HUES6 (cell line): ENCODE measurements at regions not wholly inside any gene's neighbourhood (a gene's known extent, or its start where the extent isn't known, plus 50 kb on each side); places are given as distances from the start of the nearest gene placed in this dataset.

Experiments
- H3K27ac ChIP-seq: 2 replicates; pipeline ENCODE4 v1.7.0; 2013; ENCODE audit warnings: low read depth, mild to moderate bottlenecking, low read length, inconsistent platforms
- H3K27me3 ChIP-seq: 2 replicates; pipeline ENCODE4 v1.6.1; 2013; ENCODE audit warnings: low read length; ENCODE audit not compliant: control insufficient read depth, insufficient read depth
- H3K36me3 ChIP-seq: 2 replicates; pipeline ENCODE4 v1.6.1; 2013; ENCODE audit warnings: low read length; ENCODE audit not compliant: control insufficient read depth, insufficient read depth
- H3K4me1 ChIP-seq: 2 replicates; pipeline ENCODE4 v1.6.1; 2013; ENCODE audit warnings: low read length; ENCODE audit not compliant: control insufficient read depth, insufficient read depth
- H3K4me3 ChIP-seq: 2 replicates; pipeline ENCODE4 v1.5.1; 2013; ENCODE audit warnings: low read depth, low read length
- H3K9ac ChIP-seq: one replicate; pipeline ENCODE4 v1.6.1; 2013; ENCODE audit warnings: mild to moderate bottlenecking, low read length
- H3K9me3 ChIP-seq: 2 replicates; pipeline ENCODE4 v1.6.1; 2013; ENCODE audit warnings: low read depth, low read length; ENCODE audit not compliant: control insufficient read depth, insufficient read depth

DNA sequence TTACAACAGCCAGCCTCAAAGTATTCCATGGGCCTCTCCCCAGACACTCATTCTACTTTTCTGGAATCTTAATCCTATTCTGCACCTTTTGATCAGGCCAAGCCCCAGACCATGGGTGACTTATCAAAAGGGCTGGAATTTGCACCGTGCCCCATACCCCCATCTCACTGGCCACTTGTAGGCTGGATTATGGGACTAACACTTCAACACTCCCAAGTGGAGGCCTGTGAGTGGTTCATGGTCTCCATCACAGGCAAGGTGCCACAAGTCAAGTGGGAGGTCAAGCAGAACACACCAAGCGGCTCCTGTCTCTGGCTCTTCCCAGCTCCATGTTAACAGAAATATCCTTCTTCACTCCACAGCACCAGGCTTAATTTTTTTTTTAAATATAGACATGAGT, 212.3 kb upstream of the HEY2 start:
- Histone ChIP-seq H3K27me3 (no peaks in the 10 kb centered on the region), H3K9ac (no peak overlapping the region), H3K9me3 (peaks cover under 1% of the 10 kb centered on the region; the same call in 1 of the 2 replicates), H3K27ac (no peak overlapping the region), H3K4me3 (no peak overlapping the region), H3K4me1 (peaks cover 31% of the 10 kb centered on the region), H3K36me3 (no peaks in the 10 kb centered on the region)

DNA sequence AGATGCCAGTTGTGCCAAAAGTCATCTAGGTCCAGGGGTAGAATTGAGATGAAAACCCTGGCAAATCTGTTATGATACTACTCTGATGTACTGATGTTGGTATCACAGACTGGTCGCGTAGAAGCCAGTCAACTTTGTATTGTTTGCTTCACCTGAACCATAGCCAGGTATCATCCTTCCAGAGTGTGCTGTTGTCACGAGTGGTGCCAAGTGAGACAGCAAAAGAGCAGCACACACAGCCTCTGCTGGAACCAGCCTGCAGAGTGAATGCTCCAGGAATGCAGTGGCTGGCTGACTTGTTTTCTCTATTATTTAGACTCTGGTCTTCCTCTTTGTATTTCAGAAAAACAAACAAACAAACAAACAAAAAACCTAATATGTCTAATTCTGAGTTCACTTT, 209.5 kb upstream of the HEY2 start:
- Histone ChIP-seq H3K9me3 (peaks cover 4% of the 10 kb centered on the region; the same call in 1 of the 2 replicates), H3K4me1 (peaks cover 12% of the 10 kb centered on the region), H3K36me3 (no peaks in the 10 kb centered on the region), H3K27me3 (no peaks in the 10 kb centered on the region), H3K9ac (no peak overlapping the region), H3K4me3 (no peak overlapping the region), H3K27ac (no peak overlapping the region)

DNA sequence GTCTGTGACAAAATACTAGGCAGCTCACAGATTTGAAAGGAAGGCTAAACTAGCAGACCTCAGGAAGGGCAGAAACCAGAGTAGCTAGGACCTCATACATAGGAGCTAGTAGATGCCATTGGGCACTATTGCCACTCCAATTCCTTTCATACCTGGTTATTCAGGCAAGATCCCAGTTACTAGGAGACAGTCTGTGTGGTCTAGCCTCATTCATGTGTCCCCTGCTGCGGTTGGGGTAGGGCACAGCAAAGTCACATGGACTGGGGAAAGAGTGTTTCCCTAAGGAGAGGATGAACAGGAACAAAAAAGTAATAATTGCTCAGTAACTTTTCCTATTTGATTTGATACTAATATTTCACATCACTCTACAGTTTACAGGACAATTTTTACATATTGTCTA, 204.6 kb upstream of the HEY2 start:
- H3K4me1 ChIP-seq, result peaks cover 14% of the 10 kb centered on the region
- H3K36me3 ChIP-seq, result no peaks in the 10 kb centered on the region
- no peak overlapping the region for H3K9ac ChIP-seq
- H3K4me3 ChIP-seq, result no peak overlapping the region
- no peaks in the 10 kb centered on the region for H3K27me3 ChIP-seq
- peaks cover 4% of the 10 kb centered on the region; the same call in 1 of the 2 replicates for H3K9me3 ChIP-seq
- H3K27ac ChIP-seq, result no peak overlapping the region

DNA sequence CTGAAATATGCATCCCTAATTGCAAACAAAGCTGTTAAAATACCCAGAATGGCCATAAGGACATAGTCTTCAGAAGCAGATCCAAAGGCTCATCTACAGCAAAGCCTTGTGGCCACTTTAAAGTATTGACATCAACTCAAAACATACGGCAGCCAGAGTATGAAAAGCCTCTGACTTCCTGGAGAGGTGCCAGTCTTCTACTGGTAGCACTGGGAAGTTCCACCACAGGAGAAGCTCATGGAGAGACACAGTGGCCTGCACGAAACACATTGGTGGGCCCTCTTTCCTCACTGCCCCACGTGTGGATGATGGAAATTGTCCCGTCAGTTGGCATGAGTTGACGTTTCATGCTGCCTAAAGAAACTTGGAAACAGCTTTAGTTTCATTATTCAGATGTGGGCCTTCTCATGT, 202.6 kb upstream of the HEY2 start:
- no peak overlapping the region for H3K27ac ChIP-seq
- H3K9ac ChIP-seq, result no peak overlapping the region
- no peak overlapping the region for H3K4me3 ChIP-seq
- H3K4me1 ChIP-seq, result peaks cover 20% of the 10 kb centered on the region
- H3K9me3 ChIP-seq, result peaks cover 4% of the 10 kb centered on the region; the same call in 1 of the 2 replicates
- no peaks in the 10 kb centered on the region for H3K36me3 ChIP-seq
- no peaks in the 10 kb centered on the region for H3K27me3 ChIP-seq

DNA sequence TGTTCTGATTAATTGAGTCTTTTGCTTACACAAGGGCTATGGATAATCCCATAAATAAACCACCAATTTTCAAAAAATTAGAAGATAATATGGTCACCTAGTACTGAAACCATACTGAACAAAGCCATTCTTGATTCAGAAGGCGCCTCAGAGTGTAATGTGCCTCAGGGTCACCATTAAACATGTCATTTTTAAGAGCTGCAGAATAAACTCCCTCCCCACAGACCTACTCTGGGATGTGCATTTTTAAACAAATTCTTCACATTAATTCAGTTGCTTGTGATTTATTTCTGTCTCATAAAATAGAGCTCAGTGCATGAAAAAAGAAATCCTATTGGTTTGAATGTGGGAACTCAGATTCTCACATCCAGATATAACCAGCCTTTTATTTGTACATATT, 202.1 kb upstream of the HEY2 start:
- peaks cover 20% of the 10 kb centered on the region for H3K4me1 ChIP-seq
- H3K9ac ChIP-seq, result no peak overlapping the region
- H3K9me3 ChIP-seq, result peaks cover under 1% of the 10 kb centered on the region; the same call in 1 of the 2 replicates
- H3K4me3 ChIP-seq, result no peak overlapping the region
- no peaks in the 10 kb centered on the region for H3K36me3 ChIP-seq
- no peak overlapping the region for H3K27ac ChIP-seq
- no peaks in the 10 kb centered on the region for H3K27me3 ChIP-seq

DNA sequence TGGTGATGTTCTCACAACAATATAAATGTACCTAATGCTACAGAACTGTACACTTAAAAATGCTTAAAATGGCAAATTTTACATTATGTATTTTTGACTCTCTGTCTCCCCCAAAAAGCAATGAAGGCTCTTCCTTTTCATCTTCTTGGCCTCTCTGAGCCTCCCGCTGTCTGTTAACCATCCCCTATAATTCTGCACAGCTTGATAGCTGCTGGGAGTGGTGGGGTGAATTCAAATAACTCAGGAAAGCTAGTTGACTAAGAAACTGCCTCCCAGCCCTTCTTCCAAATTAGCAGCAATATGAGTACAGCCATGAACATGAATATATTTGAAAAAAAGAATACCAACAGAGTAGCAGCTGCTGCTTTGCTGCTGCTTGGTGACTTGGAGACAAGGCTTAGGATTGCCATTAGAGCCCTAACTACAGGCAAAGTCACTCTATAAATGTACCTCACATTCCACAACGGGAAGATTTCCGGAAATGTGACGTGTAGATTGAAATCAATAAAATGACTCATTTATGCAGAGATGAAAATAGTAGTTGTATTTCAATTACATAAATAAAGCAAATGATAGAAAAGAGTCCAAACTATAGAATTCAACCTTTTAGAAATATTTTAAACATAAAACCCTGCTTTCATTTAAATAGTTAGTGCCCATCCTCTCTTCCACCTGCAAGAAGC, 200.1 kb upstream of the HEY2 start:
- no peak overlapping the region for H3K27ac ChIP-seq
- H3K4me3 ChIP-seq, result no peak overlapping the region
- H3K4me1 ChIP-seq, result peaks cover 20% of the 10 kb centered on the region
- H3K36me3 ChIP-seq, result no peaks in the 10 kb centered on the region
- no peaks in the 10 kb centered on the region for H3K9me3 ChIP-seq
- H3K9ac ChIP-seq, result no peak overlapping the region
- no peaks in the 10 kb centered on the region for H3K27me3 ChIP-seq

DNA sequence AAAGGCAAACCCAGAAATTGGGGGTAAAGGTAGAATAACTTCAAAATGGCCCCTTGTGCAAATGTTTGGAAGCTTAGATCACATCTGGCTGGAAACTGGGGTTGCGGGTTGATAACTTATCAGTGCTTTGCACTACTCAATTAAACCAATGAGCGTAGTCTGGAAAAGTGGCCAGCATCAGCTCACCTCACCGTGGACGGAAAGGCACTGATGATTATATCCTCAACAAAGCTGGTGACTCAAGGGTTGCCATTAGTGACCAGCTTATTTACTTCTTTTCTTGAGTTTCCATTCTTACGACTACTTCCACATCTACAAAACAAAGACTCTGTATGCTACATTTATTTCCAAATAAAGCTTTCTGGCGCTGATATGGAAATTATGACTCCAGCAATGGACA, 198.5 kb upstream of the HEY2 start:
- H3K27ac ChIP-seq, result no peak overlapping the region
- peaks cover 16% of the 10 kb centered on the region for H3K4me1 ChIP-seq

DNA sequence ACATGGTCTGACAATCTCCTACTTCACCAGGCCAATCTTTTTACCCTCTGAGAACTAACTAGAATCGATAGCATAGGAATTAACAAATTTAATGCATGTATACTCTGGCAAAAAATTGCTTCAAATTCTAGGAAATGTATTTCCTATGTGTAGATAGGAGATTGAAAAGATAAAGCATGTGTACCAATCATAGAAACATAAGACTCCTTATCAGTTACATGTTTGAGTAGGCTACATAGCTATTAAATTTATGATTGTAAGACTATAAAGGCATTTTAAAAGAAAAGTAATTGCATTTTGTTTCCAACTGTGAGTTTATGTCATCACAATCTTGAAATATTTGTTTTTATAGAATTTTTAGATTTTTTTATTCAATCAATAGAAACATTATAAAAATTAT, 196.6 kb upstream of the HEY2 start:
- Histone ChIP-seq H3K4me1 (peaks cover 13% of the 10 kb centered on the region), H3K27ac (no peak overlapping the region), H3K4me3 (no peak overlapping the region), H3K9me3 (no peaks in the 10 kb centered on the region), H3K9ac (no peak overlapping the region), H3K27me3 (no peaks in the 10 kb centered on the region), H3K36me3 (no peaks in the 10 kb centered on the region)

More for the DNA sequence above, 198.5 kb upstream of the HEY2 start:
- Histone ChIP-seq H3K9me3 (no peaks in the 10 kb centered on the region), H3K27me3 (no peaks in the 10 kb centered on the region), H3K36me3 (no peaks in the 10 kb centered on the region), H3K9ac (no peak overlapping the region), H3K4me3 (no peak overlapping the region)

DNA sequence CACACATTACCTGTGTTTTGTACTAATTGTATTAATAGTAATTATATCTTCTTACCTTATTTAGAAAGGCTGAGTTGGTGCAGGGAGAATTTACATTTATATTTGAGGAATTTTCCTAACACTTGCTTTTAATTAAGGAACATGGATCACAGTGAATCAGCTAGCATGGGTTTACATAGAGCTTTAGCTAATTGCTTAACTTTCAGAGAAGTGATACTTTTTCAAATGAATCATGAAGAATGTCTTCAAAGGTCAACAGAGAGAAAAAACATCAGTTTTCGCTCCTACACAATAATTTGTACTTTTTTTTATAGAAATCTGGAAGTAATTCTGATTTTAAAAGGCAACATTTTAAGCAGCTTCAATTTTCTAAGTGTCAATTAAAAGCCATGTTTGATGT, 195.0 kb upstream of the HEY2 start:
- Histone ChIP-seq H3K9me3 (no peaks in the 10 kb centered on the region), H3K36me3 (no peaks in the 10 kb centered on the region), H3K27me3 (no peaks in the 10 kb centered on the region), H3K27ac (no peak overlapping the region), H3K9ac (no peak overlapping the region), H3K4me1 (peaks cover 20% of the 10 kb centered on the region), H3K4me3 (no peak overlapping the region)

DNA sequence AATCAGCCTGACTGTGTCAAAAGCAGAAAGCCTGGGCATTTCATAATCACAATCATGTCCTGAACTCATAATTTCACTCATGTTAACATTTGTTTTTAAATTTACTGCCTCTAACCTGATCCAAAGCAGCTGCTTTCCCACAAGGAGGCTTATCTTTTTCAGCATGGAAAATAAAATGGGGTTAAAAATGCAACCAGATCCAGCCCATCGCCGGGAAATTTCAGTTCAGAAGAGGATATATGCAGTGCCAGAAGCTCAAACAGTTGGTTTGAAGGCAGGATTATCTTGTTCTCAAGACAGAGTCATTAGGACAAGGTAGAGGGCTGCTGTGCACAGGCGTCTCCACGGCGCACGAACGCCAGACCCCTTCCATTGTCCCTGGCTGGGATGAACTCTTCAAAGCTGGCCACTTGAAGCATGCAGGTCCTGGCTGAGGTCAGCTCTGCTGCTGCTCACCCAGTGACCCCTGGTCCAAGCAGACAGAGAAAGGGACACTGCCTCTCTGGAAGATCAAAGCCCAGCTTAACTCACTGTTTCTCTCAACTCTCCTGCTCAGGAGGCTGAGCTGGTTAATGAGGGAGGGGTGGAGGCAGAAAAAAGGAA, 191.1 kb upstream of the HEY2 start:
- no peak overlapping the region for H3K4me3 ChIP-seq
- H3K9me3 ChIP-seq, result no peaks in the 10 kb centered on the region

DNA sequence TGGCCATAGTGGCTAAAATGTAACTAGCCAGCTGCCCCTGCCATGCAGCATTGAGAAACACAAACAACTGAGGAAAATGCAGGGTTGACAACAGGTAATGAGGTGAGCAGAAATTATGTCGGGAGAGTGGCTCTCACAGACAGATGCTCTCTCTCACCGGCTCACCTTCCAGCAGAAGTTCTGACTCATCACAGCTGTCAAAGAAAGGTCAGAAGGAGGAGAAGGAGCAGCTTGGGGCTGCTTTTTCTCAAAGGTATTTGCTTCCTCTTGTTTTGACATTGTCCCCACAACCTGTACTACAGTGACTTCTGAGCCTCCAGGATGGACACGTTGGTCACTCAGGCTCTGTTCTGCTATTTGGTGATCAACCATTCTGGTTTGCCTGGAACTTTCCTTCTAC, 190.5 kb upstream of the HEY2 start:
- Histone ChIP-seq H3K9me3 (no peaks in the 10 kb centered on the region), H3K27ac (no peak overlapping the region), H3K9ac (no peak overlapping the region), H3K27me3 (no peaks in the 10 kb centered on the region), H3K4me1 (peaks cover 12% of the 10 kb centered on the region; the same call in 1 of the 2 replicates), H3K4me3 (no peak overlapping the region), H3K36me3 (no peaks in the 10 kb centered on the region)

More for the DNA sequence above, 191.1 kb upstream of the HEY2 start:
- Histone ChIP-seq H3K36me3 (no peaks in the 10 kb centered on the region), H3K4me1 (peaks cover 12% of the 10 kb centered on the region; the same call in 1 of the 2 replicates), H3K27ac (no peak overlapping the region), H3K9ac (no peak overlapping the region), H3K27me3 (no peaks in the 10 kb centered on the region)
